ENCODE measurements at regions not wholly inside any gene's neighbourhood (a gene's known extent, or its start where the extent isn't known, plus 50 kb on each side); places are given as distances from the start of the nearest gene placed in this dataset.

- H3K27ac ChIP-seq = no peak overlapping the region
- no peak for TF ChIP-seq CTCF (IDR thresholded peaks at IDR 0.05)
- H3K36me3 ChIP-seq = no peaks in the 10 kb centered on the region
- no peaks in the 10 kb centered on the region for H3K9me3 ChIP-seq
- H3K4me3 ChIP-seq (ENCODE audit: low read depth in 1 of 2, low read length in 1 of 2) = no peak overlapping the region
- H3K4me1 ChIP-seq (ENCODE audit: control insufficient read depth in 1 of 2, insufficient read depth in 1 of 2, low read depth in 1 of 2, low read length in 1 of 2) = no peaks in the 10 kb centered on the region
- H3K27me3 ChIP-seq = no peaks in the 10 kb centered on the region
These were observed 337.0 kb upstream of the SLC10A2 start for GRCh38 chr13:103403148-103403740.

- Histone ChIP-seq H3K27me3 (no peaks in the 10 kb centered on the region), H3K27ac (no peak overlapping the region), H3K36me3 (no peaks in the 10 kb centered on the region), H3K9me3 (no peaks in the 10 kb centered on the region), H3K4me3 (ENCODE audit: low read depth in 1 of 2, low read length in 1 of 2) (no peak overlapping the region), H3K4me1 (ENCODE audit: control insufficient read depth in 1 of 2, insufficient read depth in 1 of 2, low read depth in 1 of 2, low read length in 1 of 2) (no peaks in the 10 kb centered on the region)
- no peak for TF ChIP-seq CTCF (IDR thresholded peaks at IDR 0.05)
These were observed 328.9 kb upstream of the SLC10A2 start for GRCh38 chr13:103395139-103395538.

- H3K4me3 ChIP-seq (ENCODE audit: low read depth in 1 of 2, low read length in 1 of 2) = no peak overlapping the region
- no peak for TF ChIP-seq CTCF (IDR thresholded peaks at IDR 0.05)
- H3K9me3 ChIP-seq = no peaks in the 10 kb centered on the region
- H3K27me3 ChIP-seq = no peaks in the 10 kb centered on the region
- H3K36me3 ChIP-seq = no peaks in the 10 kb centered on the region
- H3K4me1 ChIP-seq (ENCODE audit: control insufficient read depth in 1 of 2, insufficient read depth in 1 of 2, low read depth in 1 of 2, low read length in 1 of 2) = no peaks in the 10 kb centered on the region
- no peak overlapping the region for H3K27ac ChIP-seq
These were observed 328.4 kb upstream of the SLC10A2 start for GRCh38 chr13:103394618-103395017.

- no peak overlapping the region for H3K27ac ChIP-seq
- H3K36me3 ChIP-seq = no peaks in the 10 kb centered on the region
- no peak for TF ChIP-seq CTCF (IDR thresholded peaks at IDR 0.05)
- no peak overlapping the region for H3K4me3 ChIP-seq (ENCODE audit: low read depth in 1 of 2, low read length in 1 of 2)
- H3K9me3 ChIP-seq = no peaks in the 10 kb centered on the region
- no peaks in the 10 kb centered on the region for H3K27me3 ChIP-seq
- no peaks in the 10 kb centered on the region for H3K4me1 ChIP-seq (ENCODE audit: control insufficient read depth in 1 of 2, insufficient read depth in 1 of 2, low read depth in 1 of 2, low read length in 1 of 2)
These were observed 325.7 kb upstream of the SLC10A2 start for GRCh38 chr13:103391936-103392335.

- H3K36me3 ChIP-seq = no peaks in the 10 kb centered on the region
- no peak overlapping the region for H3K4me3 ChIP-seq (ENCODE audit: low read depth in 1 of 2, low read length in 1 of 2)
- no peak overlapping the region for H3K27ac ChIP-seq
- TF ChIP-seq CTCF (IDR thresholded peaks at IDR 0.05) = no peak
- H3K9me3 ChIP-seq = no peaks in the 10 kb centered on the region
- no peaks in the 10 kb centered on the region for H3K27me3 ChIP-seq
- no peaks in the 10 kb centered on the region for H3K4me1 ChIP-seq (ENCODE audit: control insufficient read depth in 1 of 2, insufficient read depth in 1 of 2, low read depth in 1 of 2, low read length in 1 of 2)
These were observed 322.6 kb upstream of the SLC10A2 start for GRCh38 chr13:103388839-103389238.

- no peak for TF ChIP-seq CTCF (IDR thresholded peaks at IDR 0.05)
- no peaks in the 10 kb centered on the region for H3K9me3 ChIP-seq
- H3K27me3 ChIP-seq = no peaks in the 10 kb centered on the region
These were observed 320.1 kb upstream of the SLC10A2 start for GRCh38 chr13:103386341-103386740.

More at GRCh38 chr13:103386341-103386740, 320.1 kb upstream of the SLC10A2 start:
- Histone ChIP-seq H3K4me3 (ENCODE audit: low read depth in 1 of 2, low read length in 1 of 2) (no peak overlapping the region), H3K4me1 (ENCODE audit: control insufficient read depth in 1 of 2, insufficient read depth in 1 of 2, low read depth in 1 of 2, low read length in 1 of 2) (no peaks in the 10 kb centered on the region), H3K36me3 (no peaks in the 10 kb centered on the region), H3K27ac (no peak overlapping the region)

All from neutrophil (primary cell).